ENCODE measurements at regions not wholly inside any gene's neighbourhood (a gene's known extent, or its start where the extent isn't known, plus 50 kb on each side); places are given as distances from the start of the nearest gene placed in this dataset.

- no peaks in the 10 kb centered on the region for H4K20me1 ChIP-seq (ENCODE audit: insufficient read depth)
- H3K9me2 ChIP-seq (ENCODE audit: insufficient read depth), result no peaks in the 10 kb centered on the region
- no peak overlapping the region for H3K4me2 ChIP-seq (ENCODE audit: unreplicated experiment)
- in situ Hi-C loops (cut with MboI), result no loop called here
- DNase-seq, result no peak
- no peaks in the 10 kb centered on the region for H3K4me1 ChIP-seq (ENCODE audit: insufficient read depth)
- H3K4me3 ChIP-seq, result no peak overlapping the region
- H3K9me3 ChIP-seq (ENCODE audit: low read depth), result no peaks in the 10 kb centered on the region
- no peak overlapping the region for H3K27ac ChIP-seq
- H3K27me3 ChIP-seq (replicated peaks; ENCODE audit: insufficient read depth), result no peaks in the 10 kb centered on the region
- no peak overlapping the region for H3K9ac ChIP-seq
- no peaks in the 10 kb centered on the region for H3K36me3 ChIP-seq (ENCODE audit: low read depth)
- WGBS, 2 experiments (ENCODE audit: low coverage in 1 of 2, low lambda C conversion rate in 2 of 2, missing lambda C conversion rate in 2 of 2), result 21 to 25% methylated on average over 5 of the region's 5 CpGs
- H3K79me2 ChIP-seq (ENCODE audit: insufficient read depth), result no peaks in the 10 kb centered on the region
- H2AFZ ChIP-seq, result no peak overlapping the region
- H3F3A ChIP-seq (ENCODE audit: insufficient read depth), result no peaks in the 10 kb centered on the region
- TF ChIP-seq EZH2phosphoT487 (IDR thresholded peaks at IDR 0.05; ENCODE audit: insufficient read depth, low read depth) (no peak), EZH2 (IDR thresholded peaks at IDR 0.05; ENCODE audit: insufficient read depth, poor library complexity, severe bottlenecking) (no peak)
Measured at GRCh38 chr4:170581969-170582368, 492.2 kb upstream of the AADAT start.

- Histone ChIP-seq H3K4me3 (no peak overlapping the region), H3K4me1 (ENCODE audit: insufficient read depth) (no peaks in the 10 kb centered on the region), H4K20me1 (ENCODE audit: insufficient read depth) (no peaks in the 10 kb centered on the region), H3K9ac (no peak overlapping the region), H3F3A (ENCODE audit: insufficient read depth) (no peaks in the 10 kb centered on the region), H3K27ac (no peak overlapping the region), H3K27me3 (replicated peaks; ENCODE audit: insufficient read depth) (no peaks in the 10 kb centered on the region), H3K4me2 (ENCODE audit: unreplicated experiment) (no peak overlapping the region), H3K79me2 (ENCODE audit: insufficient read depth) (no peaks in the 10 kb centered on the region), H3K9me3 (ENCODE audit: low read depth) (no peaks in the 10 kb centered on the region), H2AFZ (no peak overlapping the region), H3K36me3 (ENCODE audit: low read depth) (no peaks in the 10 kb centered on the region), H3K9me2 (ENCODE audit: insufficient read depth) (no peaks in the 10 kb centered on the region)
- 15 to 18% methylated on average over 7 of the region's 7 CpGs for WGBS, 2 experiments (ENCODE audit: low coverage in 1 of 2, low lambda C conversion rate in 2 of 2, missing lambda C conversion rate in 2 of 2)
- in situ Hi-C loops (cut with MboI), result no loop called here
- TF ChIP-seq EZH2phosphoT487 (IDR thresholded peaks at IDR 0.05; ENCODE audit: insufficient read depth, low read depth), result no peak
- TF ChIP-seq EZH2 (IDR thresholded peaks at IDR 0.05; ENCODE audit: insufficient read depth, poor library complexity, severe bottlenecking), result no peak
- DNase-seq, result no peak
Measured at GRCh38 chr4:170581322-170581721, 491.6 kb upstream of the AADAT start.

DNA sequence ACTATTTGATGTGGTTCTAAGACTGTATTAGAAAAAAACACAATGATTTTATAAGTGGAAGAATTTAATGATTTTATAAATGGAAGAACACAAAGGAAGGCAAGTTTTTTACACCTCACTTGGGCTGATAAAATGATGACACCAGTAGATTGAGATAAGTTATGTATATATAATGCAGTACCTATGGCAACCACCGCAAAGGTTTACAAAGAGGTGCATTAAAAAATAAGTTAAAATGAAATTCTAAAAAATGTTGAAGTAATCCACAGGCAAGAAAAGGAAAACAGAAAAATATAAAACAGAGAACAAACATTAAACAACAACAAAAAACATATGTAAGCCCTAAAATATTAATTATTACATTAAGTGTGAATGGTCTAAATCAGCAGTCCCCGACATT, 490.9 kb upstream of the AADAT start:
- H3K4me3 ChIP-seq, result no peak overlapping the region
- in situ Hi-C loops (cut with MboI), result no loop called here
- no peaks in the 10 kb centered on the region for H3K9me3 ChIP-seq (ENCODE audit: low read depth)
- no peaks in the 10 kb centered on the region for H3K27me3 ChIP-seq (replicated peaks; ENCODE audit: insufficient read depth)
- no peak overlapping the region for H3K4me2 ChIP-seq (ENCODE audit: unreplicated experiment)
- no peaks in the 10 kb centered on the region for H4K20me1 ChIP-seq (ENCODE audit: insufficient read depth)
- DNase-seq, result no peak
- no peak overlapping the region for H2AFZ ChIP-seq
- no peaks in the 10 kb centered on the region for H3K79me2 ChIP-seq (ENCODE audit: insufficient read depth)
- H3K9me2 ChIP-seq (ENCODE audit: insufficient read depth), result no peaks in the 10 kb centered on the region
- 15 to 17% methylated on average over 2 of the region's 2 CpGs for WGBS, 2 experiments (ENCODE audit: low coverage in 1 of 2, low lambda C conversion rate in 2 of 2, missing lambda C conversion rate in 2 of 2)
- no peak overlapping the region for H3K9ac ChIP-seq
- H3K27ac ChIP-seq, result no peak overlapping the region
- no peaks in the 10 kb centered on the region for H3K36me3 ChIP-seq (ENCODE audit: low read depth)
- H3F3A ChIP-seq (ENCODE audit: insufficient read depth), result no peaks in the 10 kb centered on the region
- H3K4me1 ChIP-seq (ENCODE audit: insufficient read depth), result no peaks in the 10 kb centered on the region
- TF ChIP-seq EZH2 (IDR thresholded peaks at IDR 0.05; ENCODE audit: insufficient read depth, poor library complexity, severe bottlenecking) (no peak), EZH2phosphoT487 (IDR thresholded peaks at IDR 0.05; ENCODE audit: insufficient read depth, low read depth) (no peak)

DNA sequence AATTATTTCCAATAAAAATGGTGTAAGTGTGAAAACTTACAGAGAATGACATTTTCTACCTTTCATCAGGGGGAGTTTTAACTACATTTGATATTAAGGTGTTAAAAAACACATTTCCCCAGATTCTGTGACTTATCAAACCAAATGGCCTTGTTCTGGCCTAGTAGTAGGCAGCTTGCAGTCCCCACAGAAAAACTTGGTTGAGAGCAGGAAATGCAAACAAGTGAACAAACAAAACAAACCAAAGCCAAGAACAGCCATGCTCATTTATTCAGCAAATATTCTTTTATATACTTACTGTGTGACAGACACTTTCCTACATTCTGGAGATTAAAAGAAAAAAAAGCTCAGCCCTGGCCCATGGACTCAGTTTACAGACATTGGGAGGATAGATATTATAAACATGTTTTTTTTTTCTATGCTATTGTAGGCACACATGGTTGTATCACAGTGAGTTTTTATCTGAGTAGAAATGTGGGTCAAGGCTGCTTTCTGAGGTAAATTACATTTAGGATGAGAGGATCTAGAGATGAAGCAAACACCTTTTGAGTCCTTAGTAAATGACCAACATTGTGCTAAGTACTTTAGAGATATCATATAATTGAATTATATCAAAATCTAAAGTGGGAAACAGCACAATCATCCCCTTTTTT, 449.2 kb upstream of the AADAT start:
- H3F3A ChIP-seq (ENCODE audit: insufficient read depth), result no peaks in the 10 kb centered on the region
- H3K27me3 ChIP-seq (replicated peaks; ENCODE audit: insufficient read depth), result no peaks in the 10 kb centered on the region
- H3K9me3 ChIP-seq (ENCODE audit: low read depth), result no peaks in the 10 kb centered on the region
- no peaks in the 10 kb centered on the region for H3K4me1 ChIP-seq (ENCODE audit: insufficient read depth)
- H3K27ac ChIP-seq, result no peak overlapping the region
- H2AFZ ChIP-seq, result no peak overlapping the region
- H3K9ac ChIP-seq, result no peak overlapping the region
- H3K4me3 ChIP-seq, result no peak overlapping the region
- H3K36me3 ChIP-seq (ENCODE audit: low read depth), result no peaks in the 10 kb centered on the region
- no peak for DNase-seq
- H3K79me2 ChIP-seq (ENCODE audit: insufficient read depth), result no peaks in the 10 kb centered on the region
- in situ Hi-C loops (cut with MboI), result no loop called here
- H4K20me1 ChIP-seq (ENCODE audit: insufficient read depth), result no peaks in the 10 kb centered on the region
- no peak for TF ChIP-seq EZH2 (IDR thresholded peaks at IDR 0.05; ENCODE audit: insufficient read depth, poor library complexity, severe bottlenecking)
- no peak for TF ChIP-seq EZH2phosphoT487 (IDR thresholded peaks at IDR 0.05; ENCODE audit: insufficient read depth, low read depth)
- H3K9me2 ChIP-seq (ENCODE audit: insufficient read depth), result no peaks in the 10 kb centered on the region
- no peak overlapping the region for H3K4me2 ChIP-seq (ENCODE audit: unreplicated experiment)

All from GM23248 (cell line).